ENCODE measurements at regions not wholly inside any gene's neighbourhood (a gene's known extent, or its start where the extent isn't known, plus 50 kb on each side); places are given as distances from the start of the nearest gene placed in this dataset.
"Not testable (repeated sequence)": the region's sequence is repeated elsewhere in the genome, so short reads cannot be mapped to it uniquely, and the experiment has no call there.

GRCh38 chr11:28951191-28951590 is 843.0 kb downstream of the METTL15 start:
- no peaks in the 10 kb centered on the region for H3K27me3 Mint-ChIP-seq
- ATAC-seq (no peak), DNase-seq (no peak)
- peaks cover 4 to 19% (median 8%) of the 10 kb centered on the region in 9 donors for H3K9me3 Mint-ChIP-seq
- H3K36me3 Mint-ChIP-seq, result no peaks in the 10 kb centered on the region
- H3K4me1 Mint-ChIP-seq, result no peaks in the 10 kb centered on the region
- no peak overlapping the region for H3K27ac Mint-ChIP-seq
- no peak overlapping the region for H3K4me3 Mint-ChIP-seq
- POLR2A ChIA-PET, result no interaction called here

GRCh38 chr11:28939381-28939780 is 831.2 kb downstream of the METTL15 start:
- Mint-ChIP-seq H3K4me3 (no peak overlapping the region), H3K27ac (no peak overlapping the region), H3K36me3 (peaks cover 0 to under 1% (median 0%) of the 10 kb centered on the region in 3 donors), H3K4me1 (no peaks in the 10 kb centered on the region), H3K27me3 (no peaks in the 10 kb centered on the region), H3K9me3 (peaks cover 0 to 30% (median 13%) of the 10 kb centered on the region in 9 donors)
- POLR2A ChIA-PET, result no interaction called here
- ATAC-seq (no peak), DNase-seq (no peak)

GRCh38 chr11:28938091-28938490 is 829.9 kb downstream of the METTL15 start:
- DNase-seq (no peak), ATAC-seq (no peak)
- Mint-ChIP-seq H3K36me3 (no peaks in the 10 kb centered on the region), H3K27ac (no peak overlapping the region), H3K27me3 (no peaks in the 10 kb centered on the region), H3K4me3 (no peak overlapping the region), H3K9me3 (peaks cover under 1 to 24% (median 14%) of the 10 kb centered on the region in 9 donors), H3K4me1 (no peaks in the 10 kb centered on the region)
- POLR2A ChIA-PET, result no interaction called here

GRCh38 chr11:28932940-28933339 is 824.8 kb downstream of the METTL15 start:
- Mint-ChIP-seq H3K27me3 (no peaks in the 10 kb centered on the region), H3K36me3 (no peaks in the 10 kb centered on the region), H3K27ac (no peak overlapping the region), H3K9me3 (peaks cover under 1 to 45% (median 17%) of the 10 kb centered on the region in 9 donors), H3K4me1 (no peaks in the 10 kb centered on the region), H3K4me3 (no peak overlapping the region)
- DNase-seq (no peak), ATAC-seq (no peak)
- POLR2A ChIA-PET, result no interaction called here

- POLR2A ChIA-PET, result no interaction called here
These were observed 815.8 kb downstream of the METTL15 start for GRCh38 chr11:28924004-28924403.

GRCh38 chr11:28922386-28922981 is 814.3 kb downstream of the METTL15 start:
- Mint-ChIP-seq H3K4me1 (no peaks in the 10 kb centered on the region), H3K27ac (no peak overlapping the region), H3K36me3 (no peaks in the 10 kb centered on the region), H3K9me3 (peaks cover 0 to 42% (median 20%) of the 10 kb centered on the region in 9 donors), H3K4me3 (no peak overlapping the region), H3K27me3 (no peaks in the 10 kb centered on the region)
- DNase-seq (no peak), ATAC-seq (no peak)
- POLR2A ChIA-PET, result no interaction called here

More at GRCh38 chr11:28924004-28924403, 815.8 kb downstream of the METTL15 start:
- no peaks in the 10 kb centered on the region for H3K4me1 Mint-ChIP-seq
- no peak for DNase-seq
- no peaks in the 10 kb centered on the region for H3K27me3 Mint-ChIP-seq
- H3K4me3 Mint-ChIP-seq, result no peak overlapping the region
- no peaks in the 10 kb centered on the region for H3K36me3 Mint-ChIP-seq
- no peak for ATAC-seq
- H3K27ac Mint-ChIP-seq, result no peak overlapping the region
- peaks cover 3 to 32% (median 16%) of the 10 kb centered on the region in 9 donors for H3K9me3 Mint-ChIP-seq

- H3K4me3 Mint-ChIP-seq, result no peak overlapping the region
- no peaks in the 10 kb centered on the region for H3K27me3 Mint-ChIP-seq
- no peak for ATAC-seq
- H3K9me3 Mint-ChIP-seq, result peaks cover 4 to 35% (median 14%) of the 10 kb centered on the region in 9 donors
- no peak for DNase-seq
- H3K36me3 Mint-ChIP-seq, result no peaks in the 10 kb centered on the region
- no peak overlapping the region for H3K27ac Mint-ChIP-seq
- POLR2A ChIA-PET, result no interaction called here
- no peaks in the 10 kb centered on the region for H3K4me1 Mint-ChIP-seq
These were observed 811.0 kb downstream of the METTL15 start for GRCh38 chr11:28919194-28919593.

- ATAC-seq, result no peak
- H3K9me3 Mint-ChIP-seq, result peaks cover 9 to 39% (median 14%) of the 10 kb centered on the region in 9 donors
- H3K4me3 Mint-ChIP-seq, result no peak overlapping the region
- no peak for DNase-seq
- H3K36me3 Mint-ChIP-seq, result no peaks in the 10 kb centered on the region
- POLR2A ChIA-PET, result no interaction called here
- H3K27me3 Mint-ChIP-seq, result no peaks in the 10 kb centered on the region
- no peak overlapping the region for H3K27ac Mint-ChIP-seq
- H3K4me1 Mint-ChIP-seq, result no peaks in the 10 kb centered on the region
These were observed 805.7 kb downstream of the METTL15 start for GRCh38 chr11:28913883-28914282.

GRCh38 chr11:28911829-28912228 is 803.6 kb downstream of the METTL15 start:
- DNase-seq (no peak), ATAC-seq (no peak)
- POLR2A ChIA-PET, result no interaction called here
- no peak overlapping the region for H3K4me3 Mint-ChIP-seq
- no peaks in the 10 kb centered on the region for H3K4me1 Mint-ChIP-seq
- no peaks in the 10 kb centered on the region for H3K36me3 Mint-ChIP-seq
- H3K9me3 Mint-ChIP-seq, result peaks cover 10 to 30% (median 12%) of the 10 kb centered on the region in 9 donors
- no peaks in the 10 kb centered on the region for H3K27me3 Mint-ChIP-seq
- H3K27ac Mint-ChIP-seq, result no peak overlapping the region

- H3K4me3 Mint-ChIP-seq, result no peak overlapping the region
- POLR2A ChIA-PET, result no interaction called here
- ATAC-seq, result no peak
These were observed 802.7 kb downstream of the METTL15 start for GRCh38 chr11:28910926-28911325.

GRCh38 chr11:28903716-28904115 is 795.5 kb downstream of the METTL15 start:
- Mint-ChIP-seq H3K9me3 (peaks cover 0 to 16% (median 4%) of the 10 kb centered on the region in 9 donors), H3K4me1 (no peaks in the 10 kb centered on the region), H3K27ac (no peak overlapping the region), H3K4me3 (no peak overlapping the region), H3K27me3 (no peaks in the 10 kb centered on the region), H3K36me3 (no peaks in the 10 kb centered on the region)
- ATAC-seq (no peak), DNase-seq (no peak)
- POLR2A ChIA-PET, result no interaction called here

More at GRCh38 chr11:28910926-28911325, 802.7 kb downstream of the METTL15 start:
- H3K36me3 Mint-ChIP-seq, result no peaks in the 10 kb centered on the region
- H3K27ac Mint-ChIP-seq, result no peak overlapping the region
- no peak for DNase-seq
- no peaks in the 10 kb centered on the region for H3K4me1 Mint-ChIP-seq
- H3K9me3 Mint-ChIP-seq, result peaks cover 6 to 22% (median 11%) of the 10 kb centered on the region in 9 donors
- no peaks in the 10 kb centered on the region for H3K27me3 Mint-ChIP-seq

GRCh38 chr11:28900427-28900826 is 792.2 kb downstream of the METTL15 start:
- H3K9me3 Mint-ChIP-seq, result peaks cover 0 to 20% (median 4%) of the 10 kb centered on the region in 9 donors
- no peak overlapping the region for H3K4me3 Mint-ChIP-seq
- no peaks in the 10 kb centered on the region for H3K27me3 Mint-ChIP-seq
- ATAC-seq (no peak), DNase-seq (no peak)
- no peaks in the 10 kb centered on the region for H3K4me1 Mint-ChIP-seq
- H3K27ac Mint-ChIP-seq, result no peak overlapping the region
- POLR2A ChIA-PET, result no interaction called here
- H3K36me3 Mint-ChIP-seq, result no peaks in the 10 kb centered on the region

GRCh38 chr11:28899706-28900105 is 791.5 kb downstream of the METTL15 start:
- Mint-ChIP-seq H3K27me3 (no peaks in the 10 kb centered on the region), H3K36me3 (no peaks in the 10 kb centered on the region), H3K4me3 (no peak overlapping the region), H3K9me3 (peaks cover 0 to 20% (median 6%) of the 10 kb centered on the region in 9 donors), H3K4me1 (no peaks in the 10 kb centered on the region), H3K27ac (no peak overlapping the region)
- POLR2A ChIA-PET, result no interaction called here
- DNase-seq, result no peak
- no peak for ATAC-seq

- DNase-seq, H3K36me3 Mint-ChIP-seq, H3K4me1 Mint-ChIP-seq, POLR2A ChIA-PET, H3K4me3 Mint-ChIP-seq, H3K27me3 Mint-ChIP-seq, H3K27ac Mint-ChIP-seq, ATAC-seq: not testable (repeated sequence)
- H3K9me3 Mint-ChIP-seq, result peaks cover 3 to 31% (median 8%) of the 10 kb centered on the region in 9 donors
These were observed 782.4 kb downstream of the METTL15 start for GRCh38 chr11:28890601-28891040.
